ENCODE measurements at regions not wholly inside any gene's neighbourhood (a gene's known extent, or its start where the extent isn't known, plus 50 kb on each side); places are given as distances from the start of the nearest gene placed in this dataset.

- TF ChIP-seq CREB1 (IDR thresholded peaks at IDR 0.05) (no peak), CEBPB (IDR thresholded peaks at IDR 0.05; ENCODE audit: low read depth, low read length) (no peak), ZNF274 (IDR thresholded peaks at IDR 0.05; ENCODE audit: borderline replicate concordance, extremely low read depth, low read length) (no peak), TAF1 (IDR thresholded peaks at IDR 0.05; ENCODE audit: low read depth, low read length) (no peak), EZH2 (IDR thresholded peaks at IDR 0.05; ENCODE audit: low read depth, low read length, severe bottlenecking) (no peak), MAFK (IDR thresholded peaks at IDR 0.05; ENCODE audit: low read depth, low read length) (no peak), KDM4A (IDR thresholded peaks at IDR 0.05; ENCODE audit: low read depth, low read length, severe bottlenecking) (no peak), JUN (IDR thresholded peaks at IDR 0.05; ENCODE audit: low read depth, low read length) (no peak), POLR2AphosphoS5 (IDR thresholded peaks at IDR 0.05; ENCODE audit: low read depth, low read length) (no peak), POLR2A (IDR thresholded peaks at IDR 0.05; ENCODE audit: control extremely low read depth in 1 of 2, low read depth in 2 of 2, low read length in 2 of 2) (no peak), MAX (IDR thresholded peaks at IDR 0.05) (no peak), JUND (IDR thresholded peaks at IDR 0.05; ENCODE audit: low read length) (no peak)
- TF ChIP-seq, protein P1, sequence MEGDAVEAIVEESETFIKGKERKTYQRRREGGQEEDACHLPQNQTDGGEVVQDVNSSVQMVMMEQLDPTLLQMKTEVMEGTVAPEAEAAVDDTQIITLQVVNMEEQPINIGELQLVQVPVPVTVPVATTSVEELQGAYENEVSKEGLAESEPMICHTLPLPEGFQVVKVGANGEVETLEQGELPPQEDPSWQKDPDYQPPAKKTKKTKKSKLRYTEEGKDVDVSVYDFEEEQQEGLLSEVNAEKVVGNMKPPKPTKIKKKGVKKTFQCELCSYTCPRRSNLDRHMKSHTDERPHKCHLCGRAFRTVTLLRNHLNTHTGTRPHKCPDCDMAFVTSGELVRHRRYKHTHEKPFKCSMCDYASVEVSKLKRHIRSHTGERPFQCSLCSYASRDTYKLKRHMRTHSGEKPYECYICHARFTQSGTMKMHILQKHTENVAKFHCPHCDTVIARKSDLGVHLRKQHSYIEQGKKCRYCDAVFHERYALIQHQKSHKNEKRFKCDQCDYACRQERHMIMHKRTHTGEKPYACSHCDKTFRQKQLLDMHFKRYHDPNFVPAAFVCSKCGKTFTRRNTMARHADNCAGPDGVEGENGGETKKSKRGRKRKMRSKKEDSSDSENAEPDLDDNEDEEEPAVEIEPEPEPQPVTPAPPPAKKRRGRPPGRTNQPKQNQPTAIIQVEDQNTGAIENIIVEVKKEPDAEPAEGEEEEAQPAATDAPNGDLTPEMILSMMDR (IDR thresholded peaks at IDR 0.05; ENCODE audit: control extremely low read depth in 1 of 3, insufficient read depth in 1 of 3, low read depth in 1 of 3, low read length in 3 of 3), result no peak
These were observed 1420.8 kb upstream of the SLC10A2 start for GRCh38 chr13:104487006-104487405.
